T-cell (primary cell): ENCODE measurements at regions not wholly inside any gene's neighbourhood (a gene's known extent, or its start where the extent isn't known, plus 50 kb on each side); places are given as distances from the start of the nearest gene placed in this dataset.

Source experiments
- ATAC-seq, 4 experiments: fragments of 200-7000 bp in 3 of 4; fragments of 150-1000 bp in 1 of 4; cut with Tn5 transposase; replicated peaks in 1 of 4; 1 replicate in 3 of 4; 2 replicates in 1 of 4; pipeline ENCODE4 v1.10.0; 2021; ENCODE audit warnings: moderate library complexity in 3 of 4, mild to moderate bottlenecking in 2 of 4, moderate number of reproducible peaks in 1 of 4
- CTCF ChIA-PET, 2 donors: fragments of 300-600 bp; sonication (Branson Sonifier 250); formaldehyde crosslinking; loops; one replicate each; lab custom pipeline; 2022; ENCODE audit warnings: antibody characterized with exemption in 2 of 2; lab: Charles Lee
- POLR2A ChIA-PET, 2 donors: fragments of 300-600 bp; sonication (Branson Sonifier 250); formaldehyde crosslinking; loops; one replicate each; lab custom pipeline; 2022; ENCODE audit warnings: antibody characterized with exemption in 2 of 2; lab: Charles Lee
- DNase-seq, 35 experiments: peaks; one replicate each; pipeline versions ENCODE4 v3.0.0 to v3.0.0-alpha.2; 2013 to 2023
- H3K27ac ChIP-seq: one replicate; pipeline ENCODE4 v1.5.1; 2013; ENCODE audit warnings: low read length
- H3K27me3 ChIP-seq, 2 experiments: replicated peaks in 1 of 2; 1 replicate in 1 of 2; 2 replicates in 1 of 2; pipeline versions ENCODE4 v1.6.1 to v1.7.0; 2013; ENCODE audit warnings: low read length in 1 of 2, mixed read lengths in 1 of 2; ENCODE audit not compliant: control insufficient read depth in 2 of 2, insufficient read depth in 2 of 2; ENCODE audit errors: extremely low read depth in 1 of 2
- H3K36me3 ChIP-seq, 2 donors: 1 replicate in 1 of 2; 2 replicates in 1 of 2; pipeline versions ENCODE4 v1.6.1 to v1.7.0; 2013; ENCODE audit warnings: low read length in 1 of 2; ENCODE audit not compliant: control insufficient read depth in 2 of 2, insufficient read depth in 1 of 2; ENCODE audit errors: extremely low read depth in 1 of 2
- H3K4me1 ChIP-seq, 2 experiments: 1 replicate in 1 of 2; 2 replicates in 1 of 2; pipeline versions ENCODE4 v1.6.1 to v1.7.0; 2013; ENCODE audit warnings: low read length in 2 of 2, mixed read lengths in 1 of 2; ENCODE audit not compliant: insufficient read depth in 2 of 2, control insufficient read depth in 1 of 2; ENCODE audit errors: extremely low read depth in 1 of 2
- H3K4me3 ChIP-seq, 2 donors: 1 replicate in 1 of 2; 2 replicates in 1 of 2; pipeline versions ENCODE4 v1.5.1 to v1.7.0; 2013; ENCODE audit warnings: mild to moderate bottlenecking in 2 of 2, low read length in 1 of 2, moderate library complexity in 1 of 2; ENCODE audit not compliant: control insufficient read depth in 1 of 2; ENCODE audit errors: extremely low read depth in 1 of 2
- H3K9me3 ChIP-seq: 2 replicates; pipeline ENCODE4 v1.7.0; 2013
- H3K27ac Mint-ChIP-seq, 2 donors: one replicate each; pipeline ENCODE4 v1.8.0; 2020 to 2021; ENCODE audit warnings: mild to moderate bottlenecking in 2 of 2, mixed read lengths in 2 of 2
- H3K27me3 Mint-ChIP-seq, 2 donors: one replicate each; pipeline ENCODE4 v1.8.0; 2021 to 2022; ENCODE audit warnings: mixed read lengths in 2 of 2
- H3K36me3 Mint-ChIP-seq: one replicate; pipeline ENCODE4 v1.8.0; 2021; ENCODE audit warnings: mixed read lengths
- H3K4me1 Mint-ChIP-seq, 3 donors: one replicate each; pipeline ENCODE4 v1.8.0; 2020 to 2022; ENCODE audit warnings: mixed read lengths in 3 of 3, mild to moderate bottlenecking in 1 of 3
- H3K4me3 Mint-ChIP-seq, 3 donors: one replicate each; pipeline ENCODE4 v1.8.0; 2020 to 2022; ENCODE audit warnings: mild to moderate bottlenecking in 3 of 3, mixed read lengths in 3 of 3, moderate library complexity in 3 of 3
- H3K9me3 Mint-ChIP-seq, 3 donors: one replicate each; pipeline ENCODE4 v1.8.0; 2020 to 2022; ENCODE audit warnings: mixed read lengths in 3 of 3
- WGBS: methylation state at CpG from one replicate; pipeline ENCODE4 v1.1.5; 2013; ENCODE audit warnings: missing lambda C conversion rate; ENCODE audit not compliant: insufficient coverage; 5-methylcytosine and 5-hydroxymethylcytosine counted together

DNA sequence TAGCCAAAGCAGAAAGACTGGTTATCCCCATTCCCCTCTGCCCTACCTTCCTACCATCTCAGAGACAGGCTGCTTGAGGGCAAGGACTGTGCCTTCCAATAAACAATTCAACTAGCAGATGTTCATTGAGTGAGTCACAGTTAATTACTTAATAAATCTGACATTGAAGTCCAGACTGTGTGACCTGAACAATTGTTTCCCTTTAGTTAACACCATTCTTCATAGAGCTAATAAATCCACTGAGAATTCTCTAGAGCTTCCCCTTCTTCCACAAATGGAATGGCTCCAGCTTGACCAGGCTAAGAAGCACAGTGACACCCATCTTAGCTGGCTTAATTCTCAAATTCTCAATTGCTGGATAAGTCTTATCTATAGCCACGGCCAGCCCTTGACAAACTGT is 61.9 kb upstream of the GJA5 start:
- Mint-ChIP-seq H3K27me3 (peaks cover 0 to 2% of the 10 kb centered on the region in 2 donors), H3K9me3 (no peaks in the 10 kb centered on the region), H3K27ac (no peak overlapping the region), H3K4me3 (no peak overlapping the region), H3K36me3 (no peaks in the 10 kb centered on the region), H3K4me1 (no peaks in the 10 kb centered on the region)
- Histone ChIP-seq H3K36me3 (no peaks in the 10 kb centered on the region), H3K27me3 (peaks cover 0 to 3% of the 10 kb centered on the region in 2 experiments), H3K4me3 (no peak overlapping the region), H3K27ac (no peak overlapping the region), H3K4me1 (no peaks in the 10 kb centered on the region), H3K9me3 (no peaks in the 10 kb centered on the region)
- WGBS: no CpG with 5 or more reads among the region's 1 CpG
- ATAC-seq (no peak), DNase-seq (no peak)
- POLR2A ChIA-PET: no interaction called here
- CTCF ChIA-PET: no interaction called here

DNA sequence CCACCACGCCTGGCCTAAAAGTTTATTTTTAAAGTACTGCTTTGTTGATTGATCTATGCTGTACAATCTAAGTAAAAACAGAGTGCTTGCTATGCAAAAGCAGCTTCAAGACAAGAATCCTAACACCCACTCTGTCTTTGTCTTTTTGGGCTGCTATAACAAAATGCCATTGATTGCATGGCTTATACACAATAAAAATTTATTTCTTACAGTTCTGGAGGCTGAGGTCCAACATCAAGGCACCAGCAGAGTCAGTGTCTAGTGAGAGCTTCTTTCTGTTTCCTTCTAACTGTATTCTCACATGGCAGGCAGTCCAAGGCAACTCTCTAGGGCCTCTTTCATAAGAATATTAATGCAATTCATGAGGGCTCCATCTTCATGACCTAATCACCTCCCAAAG is 63.6 kb upstream of the GJA5 start:
- Histone ChIP-seq H3K27ac (no peak overlapping the region), H3K4me1 (no peaks in the 10 kb centered on the region), H3K36me3 (no peaks in the 10 kb centered on the region), H3K9me3 (no peaks in the 10 kb centered on the region), H3K4me3 (no peak overlapping the region), H3K27me3 (peaks cover 0 to 2% of the 10 kb centered on the region in 2 experiments)
- POLR2A ChIA-PET: no interaction called here
- DNase-seq: no peak
- Mint-ChIP-seq H3K9me3 (no peaks in the 10 kb centered on the region), H3K27me3 (peaks cover 0 to 2% of the 10 kb centered on the region in 2 donors), H3K4me3 (no peak overlapping the region), H3K4me1 (no peaks in the 10 kb centered on the region), H3K27ac (no peak overlapping the region), H3K36me3 (no peaks in the 10 kb centered on the region)
- no CpG with 5 or more reads among the region's 1 CpG for WGBS
- CTCF ChIA-PET: no interaction called here
- no peak for ATAC-seq

DNA sequence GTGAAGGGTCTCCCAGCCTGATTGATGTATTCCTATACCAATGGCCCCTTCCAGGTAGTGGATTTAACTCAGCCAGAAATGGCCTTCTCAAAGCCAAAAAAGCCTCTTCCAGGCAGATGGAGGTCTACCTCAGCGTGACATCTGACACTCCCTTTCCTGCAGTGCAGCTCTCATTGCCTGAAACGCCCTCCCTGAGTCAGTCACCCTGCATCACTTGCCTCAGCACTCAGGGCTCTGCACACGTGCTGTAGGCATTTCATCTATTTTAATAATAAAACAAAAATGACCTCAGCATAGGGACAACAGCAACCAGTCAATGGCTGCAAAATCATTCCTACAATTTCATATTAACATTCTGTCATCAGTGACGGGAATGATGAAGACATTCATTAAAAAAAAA is 64.4 kb upstream of the GJA5 start:
- CTCF ChIA-PET: no interaction called here
- Histone ChIP-seq H3K36me3 (no peaks in the 10 kb centered on the region), H3K4me3 (no peak overlapping the region), H3K27me3 (no peaks in the 10 kb centered on the region), H3K27ac (no peak overlapping the region), H3K4me1 (no peaks in the 10 kb centered on the region), H3K9me3 (no peaks in the 10 kb centered on the region)
- Mint-ChIP-seq H3K4me3 (no peak overlapping the region), H3K4me1 (no peaks in the 10 kb centered on the region), H3K36me3 (no peaks in the 10 kb centered on the region), H3K27me3 (peaks cover 0 to 2% of the 10 kb centered on the region in 2 donors), H3K27ac (no peak overlapping the region), H3K9me3 (no peaks in the 10 kb centered on the region)
- no peak for ATAC-seq
- POLR2A ChIA-PET: interaction anchor here in 1 of 2 donors (0.8 kb wide), 1 partner anchor 76 kb away, joined by 4 read pairs; no protein-coding TSS in a partner anchor
- DNase-seq: no peak
- WGBS: 65% methylated on average over 2 of the region's 4 CpGs

DNA sequence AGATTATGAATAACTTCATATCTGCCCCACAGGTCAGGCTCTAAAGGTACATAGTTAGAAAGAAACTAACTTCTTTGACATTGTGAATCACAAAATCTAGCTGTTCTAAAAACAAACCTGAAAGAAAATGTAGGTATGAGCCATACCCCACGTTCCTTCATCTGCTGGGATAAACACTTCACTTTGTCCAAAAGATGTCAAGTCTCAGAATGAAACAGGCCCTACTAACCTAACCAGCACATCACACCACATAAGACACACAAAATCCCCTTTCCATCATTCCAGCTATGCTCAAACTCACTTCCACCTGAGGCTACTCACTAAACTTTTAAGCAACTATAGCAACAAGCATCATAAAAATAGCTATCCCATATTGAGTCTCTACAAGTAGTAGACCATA is 65.2 kb upstream of the GJA5 start:
- Histone ChIP-seq H3K27ac (no peak overlapping the region), H3K4me1 (no peaks in the 10 kb centered on the region), H3K27me3 (no peaks in the 10 kb centered on the region), H3K4me3 (no peak overlapping the region), H3K36me3 (no peaks in the 10 kb centered on the region), H3K9me3 (no peaks in the 10 kb centered on the region)
- POLR2A ChIA-PET: no interaction called here
- Mint-ChIP-seq H3K27me3 (peaks cover 0 to 2% of the 10 kb centered on the region in 2 donors), H3K9me3 (no peaks in the 10 kb centered on the region), H3K27ac (no peak overlapping the region), H3K4me1 (no peaks in the 10 kb centered on the region), H3K36me3 (no peaks in the 10 kb centered on the region), H3K4me3 (no peak overlapping the region)
- WGBS: 17% methylated on average over 1 of the region's 1 CpG
- ATAC-seq (no peak), DNase-seq (no peak)
- CTCF ChIA-PET: no interaction called here

DNA sequence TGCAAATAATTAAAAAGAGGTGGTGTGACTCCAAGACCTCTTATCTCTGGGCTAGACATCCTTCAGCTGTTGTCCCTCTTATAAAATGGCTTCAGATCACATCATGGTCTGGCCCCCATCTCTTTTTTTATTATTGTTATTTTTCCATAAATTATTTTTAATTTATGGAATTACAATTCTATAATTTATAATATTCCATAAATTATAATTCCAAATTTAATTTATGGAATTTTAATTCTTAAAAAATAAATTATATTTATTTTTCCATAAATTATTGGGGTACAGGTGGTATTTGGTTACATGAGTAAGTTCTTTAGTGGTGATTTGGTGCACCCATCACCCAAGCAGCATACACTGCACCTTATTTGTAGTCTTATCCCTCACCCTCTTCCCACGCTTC is 65.9 kb upstream of the GJA5 start:
- no peaks in the 10 kb centered on the region for H3K4me1 Mint-ChIP-seq
- H3K9me3 Mint-ChIP-seq: no peaks in the 10 kb centered on the region
- CTCF ChIA-PET: no interaction called here
- POLR2A ChIA-PET: no interaction called here
- H3K36me3 Mint-ChIP-seq: no peaks in the 10 kb centered on the region
- Histone ChIP-seq H3K9me3 (no peaks in the 10 kb centered on the region), H3K27ac (no peak overlapping the region), H3K36me3 (no peaks in the 10 kb centered on the region), H3K4me3 (no peak overlapping the region), H3K27me3 (no peaks in the 10 kb centered on the region), H3K4me1 (no peaks in the 10 kb centered on the region)
- H3K27me3 Mint-ChIP-seq: peaks cover 0 to 2% of the 10 kb centered on the region in 2 donors
- WGBS: no CpG with 5 or more reads among the region's 1 CpG
- DNase-seq: no peak
- no peak overlapping the region for H3K27ac Mint-ChIP-seq
- no peak overlapping the region for H3K4me3 Mint-ChIP-seq
- no peak for ATAC-seq

DNA sequence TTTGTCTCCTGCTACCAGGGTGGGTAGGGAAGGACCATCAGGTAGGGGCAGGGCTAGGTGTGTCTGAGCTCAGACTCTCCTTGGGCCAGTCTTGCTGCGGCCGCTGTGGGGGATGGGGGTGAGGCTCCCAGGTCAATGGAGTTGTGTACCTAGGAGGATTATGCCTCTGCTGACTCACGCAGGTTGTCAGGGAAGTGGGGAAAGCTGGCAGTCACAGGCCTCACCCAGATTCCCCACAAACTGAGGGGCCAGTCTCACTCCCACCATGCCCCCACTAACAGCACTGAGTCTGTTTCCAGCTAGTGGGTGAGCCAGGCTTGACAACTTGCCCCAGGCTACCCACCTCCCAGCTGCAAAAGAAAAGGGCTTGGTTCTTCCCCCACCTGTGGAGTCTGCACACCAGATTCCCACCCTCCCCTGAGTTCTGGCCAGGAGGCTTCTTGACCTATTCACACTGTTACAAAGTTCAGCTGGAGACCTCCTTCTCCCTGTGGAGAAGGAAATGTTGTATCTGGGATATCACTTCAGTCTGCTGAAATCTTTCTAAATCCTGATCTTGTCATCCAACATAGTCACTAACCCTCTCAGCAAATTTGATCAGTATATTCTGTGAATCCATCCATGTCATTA is 69.2 kb upstream of the GJA8 start:
- H3K27me3 Mint-ChIP-seq: peaks cover 25 to 28% of the 10 kb centered on the region in 2 donors

More for the DNA sequence above, 69.2 kb upstream of the GJA8 start:
- 100% methylated on average over 1 of the region's 3 CpGs for WGBS
- no peaks in the 10 kb centered on the region for H3K4me1 ChIP-seq
- peaks cover 7 to 12% (median 8%) of the 10 kb centered on the region in 3 donors for H3K4me1 Mint-ChIP-seq
- ATAC-seq (no peak), DNase-seq (no peak)
- no peak overlapping the region for H3K4me3 ChIP-seq
- POLR2A ChIA-PET: interaction anchor here in 1 of 2 donors (0.6 kb wide), 1 partner anchor 49 kb away, joined by 4 read pairs; no protein-coding TSS in a partner anchor
- CTCF ChIA-PET: no interaction called here
- no peaks in the 10 kb centered on the region for H3K36me3 Mint-ChIP-seq
- H3K27ac Mint-ChIP-seq: no peak overlapping the region
- H3K9me3 ChIP-seq: no peaks in the 10 kb centered on the region
- no peak overlapping the region for H3K27ac ChIP-seq
- H3K4me3 Mint-ChIP-seq: no peak overlapping the region
- H3K9me3 Mint-ChIP-seq: no peaks in the 10 kb centered on the region
- H3K27me3 ChIP-seq: peaks cover 0 to 4% of the 10 kb centered on the region in 2 experiments
- H3K36me3 ChIP-seq: no peaks in the 10 kb centered on the region
